ENCODE measurements at regions not wholly inside any gene's neighbourhood (a gene's known extent, or its start where the extent isn't known, plus 50 kb on each side); places are given as distances from the start of the nearest gene placed in this dataset.
"Not testable (repeated sequence)": the region's sequence is repeated elsewhere in the genome, so short reads cannot be mapped to it uniquely, and the experiment has no call there.

DNA sequence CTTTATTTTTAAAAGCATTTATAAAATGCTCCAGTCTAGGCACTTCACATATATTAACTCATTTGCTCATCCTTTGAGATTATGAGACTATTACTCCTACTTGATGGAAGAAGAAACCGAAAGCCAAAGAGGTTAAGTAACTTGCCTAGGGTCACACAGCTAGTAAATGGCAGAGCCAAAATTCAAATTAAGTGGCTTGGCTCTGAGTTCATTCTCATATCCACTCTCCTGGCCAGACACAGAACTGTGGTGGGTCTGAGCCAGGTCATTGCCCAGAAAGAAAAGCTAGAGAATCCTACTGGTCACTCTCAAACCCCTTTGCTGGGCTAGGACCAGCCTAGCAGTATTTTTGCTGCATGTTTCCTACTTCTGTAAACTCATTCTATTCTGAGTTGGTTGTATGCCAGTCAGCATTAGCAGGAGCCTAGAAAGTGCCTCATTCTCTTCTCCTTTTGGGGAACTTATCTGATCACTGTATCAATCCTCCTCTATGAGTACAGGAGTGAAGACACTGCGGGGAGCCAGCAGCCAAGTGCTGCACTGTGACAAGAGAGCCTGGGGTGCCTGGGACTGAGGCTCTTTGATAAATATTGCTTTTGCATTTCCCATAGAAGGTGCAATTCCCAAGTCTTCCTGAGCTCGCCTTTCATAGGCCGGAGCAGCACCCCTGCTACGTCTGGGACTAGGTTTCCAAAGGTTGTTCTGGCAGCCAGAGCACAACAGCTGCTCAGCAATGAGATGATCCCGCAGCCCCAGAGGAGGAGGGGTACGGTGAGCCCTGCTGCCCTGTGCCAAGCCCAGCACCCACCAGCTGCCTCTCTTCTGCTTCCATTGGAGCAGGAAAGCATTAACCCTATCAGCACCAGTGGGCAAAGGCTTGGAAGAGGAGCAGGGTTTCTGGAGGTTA is 728.3 kb downstream of the MAFB start:
- Histone ChIP-seq H3K9me3 (ENCODE audit: control insufficient read depth, insufficient read depth, low read length) (no peaks in the 10 kb centered on the region), H3K27me3 (ENCODE audit: control insufficient read depth, insufficient read depth, low read length) (no peaks in the 10 kb centered on the region), H3K4me3 (ENCODE audit: low read depth, low read length) (no peak overlapping the region), H3K27ac (ENCODE audit: low read depth, low read length) (no peak overlapping the region)
- no peak for DNase-seq (ENCODE audit: low read depth, low spot score)
- CTCF ChIA-PET, result no interaction called here
- TF ChIP-seq, protein P1, sequence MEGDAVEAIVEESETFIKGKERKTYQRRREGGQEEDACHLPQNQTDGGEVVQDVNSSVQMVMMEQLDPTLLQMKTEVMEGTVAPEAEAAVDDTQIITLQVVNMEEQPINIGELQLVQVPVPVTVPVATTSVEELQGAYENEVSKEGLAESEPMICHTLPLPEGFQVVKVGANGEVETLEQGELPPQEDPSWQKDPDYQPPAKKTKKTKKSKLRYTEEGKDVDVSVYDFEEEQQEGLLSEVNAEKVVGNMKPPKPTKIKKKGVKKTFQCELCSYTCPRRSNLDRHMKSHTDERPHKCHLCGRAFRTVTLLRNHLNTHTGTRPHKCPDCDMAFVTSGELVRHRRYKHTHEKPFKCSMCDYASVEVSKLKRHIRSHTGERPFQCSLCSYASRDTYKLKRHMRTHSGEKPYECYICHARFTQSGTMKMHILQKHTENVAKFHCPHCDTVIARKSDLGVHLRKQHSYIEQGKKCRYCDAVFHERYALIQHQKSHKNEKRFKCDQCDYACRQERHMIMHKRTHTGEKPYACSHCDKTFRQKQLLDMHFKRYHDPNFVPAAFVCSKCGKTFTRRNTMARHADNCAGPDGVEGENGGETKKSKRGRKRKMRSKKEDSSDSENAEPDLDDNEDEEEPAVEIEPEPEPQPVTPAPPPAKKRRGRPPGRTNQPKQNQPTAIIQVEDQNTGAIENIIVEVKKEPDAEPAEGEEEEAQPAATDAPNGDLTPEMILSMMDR (IDR thresholded peaks at IDR 0.05; ENCODE audit: low read depth, low read length), result no peak
- POLR2A ChIA-PET, result no interaction called here

DNA sequence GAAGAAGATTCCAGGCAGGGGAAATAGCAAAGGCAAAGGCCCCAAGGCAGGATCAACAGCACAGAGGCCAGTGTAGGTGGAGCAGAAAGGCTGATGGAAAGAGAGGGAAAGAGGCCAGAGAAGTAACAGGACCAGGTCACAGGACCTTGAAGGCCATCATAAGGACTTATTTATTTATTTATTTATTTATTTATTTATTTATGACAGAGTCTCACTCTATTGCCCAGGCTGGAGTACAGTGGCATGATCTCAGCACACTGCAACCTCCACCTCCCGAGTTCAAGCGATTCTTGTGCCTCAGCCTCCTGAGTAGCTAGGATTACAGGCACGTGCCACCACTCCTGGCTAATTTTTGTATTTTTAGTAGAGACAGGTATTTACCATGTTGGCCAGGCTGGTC is 731.1 kb downstream of the MAFB start:
- H3K27me3 ChIP-seq (ENCODE audit: control insufficient read depth, insufficient read depth, low read length); DNase-seq (ENCODE audit: low read depth, low spot score); H3K4me3 ChIP-seq (ENCODE audit: low read depth, low read length); H3K27ac ChIP-seq (ENCODE audit: low read depth, low read length); POLR2A ChIA-PET; H3K9me3 ChIP-seq (ENCODE audit: control insufficient read depth, insufficient read depth, low read length); CTCF ChIA-PET: not testable (repeated sequence)

DNA sequence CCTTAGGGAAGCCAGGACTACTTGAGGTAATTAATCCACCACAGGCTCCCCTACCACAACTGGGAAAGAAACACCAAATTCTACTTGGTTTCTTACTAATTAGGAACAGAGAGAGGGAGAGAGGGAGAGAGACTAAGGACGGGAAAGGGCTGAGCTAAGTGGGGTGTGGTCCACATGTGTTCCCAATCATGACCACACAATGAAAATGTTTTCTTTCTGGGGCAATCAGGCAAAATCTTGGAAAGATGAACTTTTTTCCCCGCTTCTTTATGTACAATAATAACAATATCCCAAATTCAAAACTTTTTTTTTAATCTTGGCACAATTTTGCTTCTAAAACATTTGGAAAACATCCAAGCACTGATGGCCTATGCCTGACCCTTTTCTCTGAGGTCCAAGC is 734.4 kb downstream of the MAFB start:
- ChIA-PET POLR2A (no interaction called here), CTCF (interaction anchor here (0.9 kb wide), 1 partner anchor 50 kb away, joined by 3 read pairs; no protein-coding TSS in a partner anchor)
- Histone ChIP-seq H3K4me3 (ENCODE audit: low read depth, low read length) (no peak overlapping the region), H3K27me3 (ENCODE audit: control insufficient read depth, insufficient read depth, low read length) (no peaks in the 10 kb centered on the region), H3K9me3 (ENCODE audit: control insufficient read depth, insufficient read depth, low read length) (no peaks in the 10 kb centered on the region), H3K27ac (ENCODE audit: low read depth, low read length) (no peak overlapping the region)
- DNase-seq (ENCODE audit: low read depth, low spot score), result no peak
- TF ChIP-seq, protein P1 (IDR thresholded peaks at IDR 0.05; ENCODE audit: low read depth, low read length), result no peak

DNA sequence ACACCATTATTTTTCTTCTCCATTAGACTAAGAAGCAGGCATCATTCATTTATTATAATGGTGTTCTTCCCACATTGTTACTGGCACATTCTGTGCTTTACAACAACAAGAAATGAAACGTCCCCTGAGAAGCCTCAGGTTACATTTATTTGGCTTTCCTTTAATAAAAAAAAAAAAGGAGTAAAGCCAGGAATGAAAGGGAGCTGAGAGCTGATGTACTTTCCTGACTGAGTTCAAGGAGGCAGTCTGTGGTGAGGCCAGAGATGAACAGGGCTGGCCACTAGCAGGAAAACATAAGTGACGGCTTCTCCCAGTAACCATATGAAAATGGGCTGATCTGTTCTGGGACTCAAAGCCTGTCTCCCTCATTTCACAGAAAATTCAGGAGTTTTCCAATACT is 742.1 kb downstream of the MAFB start:
- no peak overlapping the region for H3K27ac ChIP-seq (ENCODE audit: low read depth, low read length)
- no peak overlapping the region for H3K4me3 ChIP-seq (ENCODE audit: low read depth, low read length)
- no peak for DNase-seq (ENCODE audit: low read depth, low spot score)
- TF ChIP-seq, protein P1 (IDR thresholded peaks at IDR 0.05; ENCODE audit: low read depth, low read length), result no peak
- H3K27me3 ChIP-seq (ENCODE audit: control insufficient read depth, insufficient read depth, low read length), result no peaks in the 10 kb centered on the region
- no peaks in the 10 kb centered on the region for H3K9me3 ChIP-seq (ENCODE audit: control insufficient read depth, insufficient read depth, low read length)
- ChIA-PET POLR2A (no interaction called here), CTCF (no interaction called here)

DNA sequence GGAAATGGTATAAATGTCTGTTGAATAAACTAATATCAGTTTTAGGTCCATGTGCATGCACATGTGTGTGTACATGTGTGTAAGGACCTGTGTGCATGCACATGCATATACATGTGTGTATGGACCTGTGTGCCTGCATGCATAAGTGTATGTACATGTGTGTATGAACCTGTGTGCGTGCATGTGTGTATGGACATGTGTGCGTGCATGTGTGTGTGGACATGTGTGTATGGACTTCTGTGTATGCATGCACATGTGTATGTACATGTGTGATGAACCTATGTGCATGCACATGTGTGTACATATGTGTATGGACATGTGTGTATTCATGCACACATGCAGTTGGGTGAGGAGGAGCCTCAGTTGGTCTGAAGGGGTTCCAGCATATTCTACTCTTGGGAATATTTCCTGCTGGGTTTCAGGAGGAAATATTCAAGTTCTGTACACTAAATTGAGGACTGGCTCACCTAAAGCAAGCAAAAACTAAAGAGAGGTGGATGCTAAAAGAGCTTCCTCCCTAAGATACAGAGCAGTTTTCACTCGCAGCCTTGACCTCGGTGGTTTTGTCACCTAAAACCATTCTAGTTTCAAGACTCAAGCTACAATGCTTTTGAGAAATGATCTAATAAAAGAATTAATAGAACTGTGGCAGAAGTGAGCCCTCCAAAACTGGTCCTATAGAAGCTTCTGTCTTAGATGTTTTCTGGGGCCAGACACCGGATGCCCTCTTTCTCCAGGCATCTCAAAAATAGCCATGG is 742.8 kb downstream of the MAFB start:
- Histone ChIP-seq H3K4me3 (ENCODE audit: low read depth, low read length) (no peak overlapping the region), H3K27ac (ENCODE audit: low read depth, low read length) (no peak overlapping the region), H3K9me3 (ENCODE audit: control insufficient read depth, insufficient read depth, low read length) (no peaks in the 10 kb centered on the region), H3K27me3 (ENCODE audit: control insufficient read depth, insufficient read depth, low read length) (no peaks in the 10 kb centered on the region)
- TF ChIP-seq, protein P1 (IDR thresholded peaks at IDR 0.05; ENCODE audit: low read depth, low read length), result no peak
- no peak for DNase-seq (ENCODE audit: low read depth, low spot score)
- ChIA-PET POLR2A (no interaction called here), CTCF (no interaction called here)

Data from AG04450 (cell line).